ENCODE measurements at regions not wholly inside any gene's neighbourhood (a gene's known extent, or its start where the extent isn't known, plus 50 kb on each side); places are given as distances from the start of the nearest gene placed in this dataset.
"Not testable (repeated sequence)": the region's sequence is repeated elsewhere in the genome, so short reads cannot be mapped to it uniquely, and the experiment has no call there.

- TF ChIP-seq CTCF (IDR thresholded peaks at IDR 0.05; ENCODE audit: insufficient read depth, low read length, poor library complexity, severe bottlenecking) = no peak
- DNase-seq (ENCODE audit: low read depth) = no peak
- peaks cover 13% of the 10 kb centered on the region for H3K27me3 ChIP-seq (ENCODE audit: control insufficient read depth, insufficient read depth, low read length)
- H3K4me3 ChIP-seq (ENCODE audit: low read depth, low read length) = no peak overlapping the region
- no peaks in the 10 kb centered on the region for H3K36me3 ChIP-seq (ENCODE audit: control insufficient read depth, insufficient read depth, low read length)
These were observed 119.1 kb downstream of the DNAAF6 start for GRCh38 chrX:107325467-107325866.

DNA sequence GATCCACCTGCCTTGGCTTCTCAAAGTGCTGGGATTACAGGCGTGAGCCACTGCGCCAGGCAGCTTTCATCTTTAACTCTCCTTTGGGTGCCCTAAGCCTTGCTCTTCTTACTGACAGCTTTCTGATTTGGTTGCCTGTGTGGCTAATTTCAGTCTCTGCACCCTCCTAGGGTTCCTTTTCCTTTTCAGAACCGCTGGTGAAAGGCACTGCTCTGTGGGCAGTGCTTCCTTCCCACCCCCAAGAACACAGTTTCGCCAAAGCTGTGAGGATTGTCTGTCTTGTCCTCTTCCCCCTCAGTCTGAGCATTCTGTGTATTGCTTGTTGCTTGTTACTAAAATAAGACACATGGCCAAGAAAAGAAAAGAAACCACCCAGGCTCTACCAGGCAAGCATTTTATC, 101.4 kb upstream of the FRMPD3 start:
- Histone ChIP-seq H3K4me3 (ENCODE audit: low read depth, low read length) (no peak overlapping the region), H3K36me3 (ENCODE audit: control insufficient read depth, insufficient read depth, low read length) (no peaks in the 10 kb centered on the region), H3K27me3 (ENCODE audit: control insufficient read depth, insufficient read depth, low read length) (peaks cover 2% of the 10 kb centered on the region)
- TF ChIP-seq CTCF (IDR thresholded peaks at IDR 0.05; ENCODE audit: insufficient read depth, low read length, poor library complexity, severe bottlenecking) = no peak
- no peak for DNase-seq (ENCODE audit: low read depth)

- Histone ChIP-seq H3K4me3 (ENCODE audit: low read depth, low read length) (no peak overlapping the region), H3K36me3 (ENCODE audit: control insufficient read depth, insufficient read depth, low read length) (no peaks in the 10 kb centered on the region), H3K27me3 (ENCODE audit: control insufficient read depth, insufficient read depth, low read length) (peaks cover 2% of the 10 kb centered on the region)
- TF ChIP-seq CTCF (IDR thresholded peaks at IDR 0.05; ENCODE audit: insufficient read depth, low read length, poor library complexity, severe bottlenecking) = no peak
- no peak for DNase-seq (ENCODE audit: low read depth)
These were observed 100.5 kb upstream of the FRMPD3 start for GRCh38 chrX:107348990-107349389.

DNA sequence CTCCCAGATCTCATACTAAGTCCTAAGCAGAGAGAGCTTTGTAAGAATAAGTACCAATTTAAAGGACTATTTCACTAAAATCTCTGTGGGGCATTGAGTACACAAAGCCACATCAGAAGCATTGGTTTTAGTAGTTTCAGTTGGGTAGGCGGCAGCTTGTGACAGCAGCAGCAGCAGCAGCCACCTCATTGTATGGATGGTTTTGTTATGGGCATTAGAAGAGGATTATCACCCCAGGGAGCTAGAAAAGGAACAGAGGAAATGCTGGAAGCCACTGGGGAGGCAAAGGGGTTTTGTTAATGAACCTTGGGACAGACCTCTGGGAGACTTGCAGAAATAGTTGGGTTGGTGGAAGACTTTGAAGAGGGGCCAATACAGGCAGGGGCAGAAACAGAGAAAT, 93.9 kb upstream of the FRMPD3 start:
- no peak for DNase-seq (ENCODE audit: low read depth)
- TF ChIP-seq CTCF (IDR thresholded peaks at IDR 0.05; ENCODE audit: insufficient read depth, low read length, poor library complexity, severe bottlenecking) = no peak
- no peaks in the 10 kb centered on the region for H3K36me3 ChIP-seq (ENCODE audit: control insufficient read depth, insufficient read depth, low read length)

DNA sequence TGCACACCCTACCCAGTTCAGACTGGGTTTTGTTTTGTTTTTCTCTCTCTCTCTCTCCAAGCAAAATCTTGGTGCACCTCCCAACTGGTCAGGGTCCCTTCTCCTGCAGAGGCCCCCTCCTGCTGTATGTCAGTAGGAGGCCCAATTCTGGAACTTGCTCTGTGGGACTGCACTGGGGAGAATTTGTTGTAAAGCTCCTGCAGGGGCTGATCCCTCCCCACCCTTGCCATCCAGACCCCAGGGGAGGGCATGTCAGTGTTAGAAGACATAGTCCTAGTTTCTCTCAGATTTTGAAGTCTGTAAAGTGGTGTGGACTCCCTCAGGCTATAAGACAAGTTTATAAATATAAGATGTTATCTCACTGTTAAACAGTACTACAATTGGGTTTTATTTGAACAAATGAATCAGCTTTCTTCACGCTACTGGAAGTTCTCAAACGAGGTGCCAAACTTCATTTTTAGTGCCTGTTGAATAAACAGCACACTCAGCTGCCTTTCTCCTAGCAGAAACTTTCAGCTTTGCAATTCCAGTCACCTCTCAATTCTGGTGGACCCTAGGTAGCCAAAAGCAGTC, 88.6 kb upstream of the FRMPD3 start:
- no peaks in the 10 kb centered on the region for H3K36me3 ChIP-seq (ENCODE audit: control insufficient read depth, insufficient read depth, low read length)
- peaks cover 5% of the 10 kb centered on the region for H3K27me3 ChIP-seq (ENCODE audit: control insufficient read depth, insufficient read depth, low read length)
- no peak overlapping the region for H3K4me3 ChIP-seq (ENCODE audit: low read depth, low read length)
- no peak for TF ChIP-seq CTCF (IDR thresholded peaks at IDR 0.05; ENCODE audit: insufficient read depth, low read length, poor library complexity, severe bottlenecking)
- DNase-seq (ENCODE audit: low read depth) = no peak

More for the DNA sequence above, 93.9 kb upstream of the FRMPD3 start:
- Histone ChIP-seq H3K4me3 (ENCODE audit: low read depth, low read length) (no peak overlapping the region), H3K27me3 (ENCODE audit: control insufficient read depth, insufficient read depth, low read length) (peaks cover 7% of the 10 kb centered on the region)

DNA sequence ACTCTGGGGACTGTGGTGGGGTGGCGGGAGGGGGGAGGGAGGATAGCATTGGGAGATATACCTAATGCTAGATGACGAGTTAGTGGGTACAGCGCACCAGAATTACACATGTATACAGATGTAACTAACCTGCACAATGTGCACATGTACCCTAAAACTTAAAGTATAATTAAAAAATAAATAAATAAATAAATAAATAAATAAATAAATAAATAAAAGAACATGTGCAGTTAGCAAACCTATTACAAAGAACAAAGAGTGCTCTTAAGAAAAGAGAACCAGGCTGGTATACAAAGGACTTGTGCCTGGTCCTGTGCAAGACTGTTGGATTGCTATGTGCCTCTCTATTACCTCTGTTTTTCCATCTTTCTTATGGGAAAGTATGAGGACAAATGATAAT, 79.3 kb upstream of the FRMPD3 start:
- H3K4me3 ChIP-seq (ENCODE audit: low read depth, low read length); DNase-seq (ENCODE audit: low read depth); H3K36me3 ChIP-seq (ENCODE audit: control insufficient read depth, insufficient read depth, low read length); H3K27me3 ChIP-seq (ENCODE audit: control insufficient read depth, insufficient read depth, low read length): not testable (repeated sequence)

Data from kidney epithelial cell (primary cell).